Left ventricle myocardium inferior (tissue), 1 donor: ENCODE measurements at regions not wholly inside any gene's neighbourhood (a gene's known extent, or its start where the extent isn't known, plus 50 kb on each side); places are given as distances from the start of the nearest gene placed in this dataset.

Experiments used
- DNase-seq: peaks from one replicate; pipeline ENCODE4 v3.0.0-alpha.2; 2020
- H3K27ac ChIP-seq: fragments of 200-600 bp; replicated peaks from 2 replicates; pipeline ENCODE4 v1.8.0; 2021
- H3K27me3 ChIP-seq: fragments of 200-600 bp; 2 replicates; pipeline ENCODE4 v1.8.0; 2021; ENCODE audit warnings: low read depth
- H3K36me3 ChIP-seq: fragments of 200-600 bp; 2 replicates; pipeline ENCODE4 v1.8.0; 2021
- H3K4me1 ChIP-seq: fragments of 200-600 bp; 2 replicates; pipeline ENCODE4 v1.8.0; 2021
- H3K4me3 ChIP-seq: fragments of 200-600 bp; 2 replicates; pipeline ENCODE4 v1.8.0; 2021; ENCODE audit warnings: mild to moderate bottlenecking, moderate library complexity
- H3K9me3 ChIP-seq: fragments of 200-600 bp; replicated peaks from 2 replicates; pipeline ENCODE4 v1.8.0; 2021
- CTCF ChIP-seq: fragments of 200-600 bp; IDR thresholded peaks from 2 replicates; pipeline ENCODE4 v1.8.0; 2021; ENCODE audit warnings: antibody characterized with exemption, mild to moderate bottlenecking, borderline replicate concordance
- intact Hi-C: fragments of 100-400 bp; cut with micrococcal nuclease; formaldehyde crosslinking; loops from one replicate; pipeline ENCODE4 v1.11.0; 2022
- donor health status: DM: no; HTN: yes; CAD: no; lungs with severe emphysema.

- TF ChIP-seq CTCF, result no peak
- H3K36me3 ChIP-seq, result no peaks in the 10 kb centered on the region
- no peak overlapping the region for H3K4me3 ChIP-seq
- no peak for DNase-seq
- H3K4me1 ChIP-seq, result peaks cover 18% of the 10 kb centered on the region
- peaks cover 15% of the 10 kb centered on the region for H3K9me3 ChIP-seq
- H3K27me3 ChIP-seq, result no peaks in the 10 kb centered on the region
- intact Hi-C loops, result no loop called here
- no peak overlapping the region for H3K27ac ChIP-seq
Measured at GRCh38 chr2:236825989-236826510, 256.4 kb downstream of the ACKR3 start.

GRCh38 chr2:236826606-236827156 lies 257.1 kb downstream of the ACKR3 start:
- Histone ChIP-seq H3K4me1 (peaks cover 18% of the 10 kb centered on the region), H3K4me3 (no peak overlapping the region), H3K27ac (no peak overlapping the region), H3K36me3 (no peaks in the 10 kb centered on the region), H3K27me3 (no peaks in the 10 kb centered on the region), H3K9me3 (peaks cover 9% of the 10 kb centered on the region)
- no peak for DNase-seq
- intact Hi-C loops, result no loop called here
- no peak for TF ChIP-seq CTCF

- H3K4me3 ChIP-seq, result no peak overlapping the region
- no peaks in the 10 kb centered on the region for H3K27me3 ChIP-seq
- TF ChIP-seq CTCF, result no peak
- DNase-seq, result no peak
- H3K9me3 ChIP-seq, result no peaks in the 10 kb centered on the region
- H3K27ac ChIP-seq, result peak overlapping the region; percentile 70
- no peaks in the 10 kb centered on the region for H3K36me3 ChIP-seq
- peaks cover 18% of the 10 kb centered on the region for H3K4me1 ChIP-seq
- intact Hi-C loops, result no loop called here
Measured at GRCh38 chr2:236827997-236828396, 257.7 kb upstream of the COPS8 start.

GRCh38 chr2:236828820-236829219 lies 256.9 kb upstream of the COPS8 start:
- DNase-seq, result no peak
- Histone ChIP-seq H3K9me3 (no peaks in the 10 kb centered on the region), H3K27ac (peak overlapping the region; percentile 70), H3K36me3 (no peaks in the 10 kb centered on the region), H3K4me1 (peaks cover 22% of the 10 kb centered on the region), H3K4me3 (no peak overlapping the region), H3K27me3 (no peaks in the 10 kb centered on the region)
- no peak for TF ChIP-seq CTCF
- intact Hi-C loops, result no loop called here

- Histone ChIP-seq H3K36me3 (no peaks in the 10 kb centered on the region), H3K9me3 (peaks cover 6% of the 10 kb centered on the region), H3K27ac (no peak overlapping the region), H3K4me1 (peaks cover 15% of the 10 kb centered on the region), H3K27me3 (no peaks in the 10 kb centered on the region), H3K4me3 (no peak overlapping the region)
- DNase-seq, result no peak
- TF ChIP-seq CTCF, result no peak
- intact Hi-C loops, result no loop called here
Measured at GRCh38 chr2:236830926-236831325, 254.8 kb upstream of the COPS8 start.

GRCh38 chr2:236831698-236832097 lies 254.0 kb upstream of the COPS8 start:
- no peak for TF ChIP-seq CTCF
- H3K36me3 ChIP-seq, result no peaks in the 10 kb centered on the region
- intact Hi-C loops, result no loop called here
- H3K27me3 ChIP-seq, result no peaks in the 10 kb centered on the region
- H3K27ac ChIP-seq, result no peak overlapping the region
- H3K4me1 ChIP-seq, result peaks cover 11% of the 10 kb centered on the region
- peaks cover 6% of the 10 kb centered on the region for H3K9me3 ChIP-seq
- DNase-seq, result no peak
- no peak overlapping the region for H3K4me3 ChIP-seq
